ENCODE measurements at regions not wholly inside any gene's neighbourhood (a gene's known extent, or its start where the extent isn't known, plus 50 kb on each side); places are given as distances from the start of the nearest gene placed in this dataset.

DNA sequence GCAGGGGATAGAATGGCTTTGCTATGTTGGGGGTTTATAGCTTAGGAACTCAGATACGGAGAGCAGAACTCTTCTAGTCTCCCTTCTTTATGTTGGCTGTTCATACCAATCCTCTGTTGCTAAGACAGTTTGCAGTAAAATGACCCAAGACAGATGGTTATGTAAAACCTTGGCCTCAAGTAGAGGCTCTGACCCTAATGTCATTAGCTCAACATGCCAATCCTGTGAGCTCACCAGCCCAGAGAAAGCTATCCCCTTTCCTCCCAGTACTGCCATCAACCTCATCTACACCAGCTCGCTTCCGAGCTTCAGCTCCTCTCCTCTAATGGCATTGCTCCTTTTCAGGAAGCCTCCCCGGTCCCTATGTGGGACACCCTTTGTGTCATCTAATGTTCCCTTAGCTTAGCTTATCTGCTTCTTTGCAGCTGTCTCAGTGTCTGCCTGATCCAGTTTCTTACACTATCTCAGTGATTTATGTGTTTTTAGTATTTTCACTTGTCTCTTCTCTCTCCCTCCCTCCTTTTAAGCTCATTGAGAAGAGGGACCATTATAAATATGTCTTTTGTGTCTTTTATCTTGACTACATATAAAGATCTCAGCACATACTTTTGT lies 281.3 kb upstream of the CLINT1 start:
- no peak overlapping the region for H2AFZ ChIP-seq (ENCODE audit: low read length)
- no peaks in the 10 kb centered on the region for H3K4me1 ChIP-seq (ENCODE audit: low read length)
- no peak overlapping the region for H3K27ac ChIP-seq (ENCODE audit: low read length)
- TF ChIP-seq EZH2 (optimal IDR thresholded peaks at IDR 0.05; ENCODE audit: low read depth, low read length) (no peak), EZH2phosphoT487 (IDR thresholded peaks at IDR 0.05; ENCODE audit: low read length) (no peak)
- TF ChIP-seq, protein P1, sequence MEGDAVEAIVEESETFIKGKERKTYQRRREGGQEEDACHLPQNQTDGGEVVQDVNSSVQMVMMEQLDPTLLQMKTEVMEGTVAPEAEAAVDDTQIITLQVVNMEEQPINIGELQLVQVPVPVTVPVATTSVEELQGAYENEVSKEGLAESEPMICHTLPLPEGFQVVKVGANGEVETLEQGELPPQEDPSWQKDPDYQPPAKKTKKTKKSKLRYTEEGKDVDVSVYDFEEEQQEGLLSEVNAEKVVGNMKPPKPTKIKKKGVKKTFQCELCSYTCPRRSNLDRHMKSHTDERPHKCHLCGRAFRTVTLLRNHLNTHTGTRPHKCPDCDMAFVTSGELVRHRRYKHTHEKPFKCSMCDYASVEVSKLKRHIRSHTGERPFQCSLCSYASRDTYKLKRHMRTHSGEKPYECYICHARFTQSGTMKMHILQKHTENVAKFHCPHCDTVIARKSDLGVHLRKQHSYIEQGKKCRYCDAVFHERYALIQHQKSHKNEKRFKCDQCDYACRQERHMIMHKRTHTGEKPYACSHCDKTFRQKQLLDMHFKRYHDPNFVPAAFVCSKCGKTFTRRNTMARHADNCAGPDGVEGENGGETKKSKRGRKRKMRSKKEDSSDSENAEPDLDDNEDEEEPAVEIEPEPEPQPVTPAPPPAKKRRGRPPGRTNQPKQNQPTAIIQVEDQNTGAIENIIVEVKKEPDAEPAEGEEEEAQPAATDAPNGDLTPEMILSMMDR (IDR thresholded peaks at IDR 0.05; ENCODE audit: low read length), result no peak
- no peaks in the 10 kb centered on the region for H3K79me2 ChIP-seq (ENCODE audit: low read length)
- H3K36me3 ChIP-seq (replicated peaks; ENCODE audit: insufficient read depth, low read length), result no peaks in the 10 kb centered on the region
- no peak for DNase-seq
- no peak overlapping the region for H3K4me2 ChIP-seq (ENCODE audit: low read depth, low read length)
- H4K20me1 ChIP-seq (ENCODE audit: insufficient read depth, low read length), result no peaks in the 10 kb centered on the region
- H3F3A ChIP-seq (ENCODE audit: insufficient read depth, low read length), result no peaks in the 10 kb centered on the region
- H3K9ac ChIP-seq (ENCODE audit: low read length), result no peak overlapping the region
- H3K9me2 ChIP-seq (replicated peaks; ENCODE audit: insufficient read depth, low read length), result no peaks in the 10 kb centered on the region
- H3K9me3 ChIP-seq (replicated peaks; ENCODE audit: insufficient read depth, low read length), result no peaks in the 10 kb centered on the region
- H3K4me3 ChIP-seq (ENCODE audit: low read length), result no peak overlapping the region
- H3K27me3 ChIP-seq (replicated peaks; ENCODE audit: insufficient read depth, low read length), result no peaks in the 10 kb centered on the region

- no peaks in the 10 kb centered on the region for H3F3A ChIP-seq (ENCODE audit: insufficient read depth, low read length)
- H3K4me1 ChIP-seq (ENCODE audit: low read length), result no peaks in the 10 kb centered on the region
- no peak overlapping the region for H3K27ac ChIP-seq (ENCODE audit: low read length)
- H3K9ac ChIP-seq (ENCODE audit: low read length), result no peak overlapping the region
- H3K79me2 ChIP-seq (ENCODE audit: low read length), result no peaks in the 10 kb centered on the region
- DNase-seq, result no peak
- H3K4me3 ChIP-seq (ENCODE audit: low read length), result no peak overlapping the region
- H2AFZ ChIP-seq (ENCODE audit: low read length), result no peak overlapping the region
- TF ChIP-seq EZH2 (optimal IDR thresholded peaks at IDR 0.05; ENCODE audit: low read depth, low read length) (no peak), EZH2phosphoT487 (IDR thresholded peaks at IDR 0.05; ENCODE audit: low read length) (no peak)
- TF ChIP-seq, protein P1 (IDR thresholded peaks at IDR 0.05; ENCODE audit: low read length), result no peak
- no peaks in the 10 kb centered on the region for H4K20me1 ChIP-seq (ENCODE audit: insufficient read depth, low read length)
- H3K4me2 ChIP-seq (ENCODE audit: low read depth, low read length), result no peak overlapping the region
- H3K36me3 ChIP-seq (replicated peaks; ENCODE audit: insufficient read depth, low read length), result no peaks in the 10 kb centered on the region
- no peaks in the 10 kb centered on the region for H3K9me3 ChIP-seq (replicated peaks; ENCODE audit: insufficient read depth, low read length)
- no peaks in the 10 kb centered on the region for H3K9me2 ChIP-seq (replicated peaks; ENCODE audit: insufficient read depth, low read length)
- no peaks in the 10 kb centered on the region for H3K27me3 ChIP-seq (replicated peaks; ENCODE audit: insufficient read depth, low read length)
Measured at GRCh38 chr5:158139161-158139560, 280.2 kb upstream of the CLINT1 start.

GRCh38 chr5:158135682-158136179 lies 276.8 kb upstream of the CLINT1 start:
- no peak overlapping the region for H3K9ac ChIP-seq (ENCODE audit: low read length)
- no peak overlapping the region for H3K4me3 ChIP-seq (ENCODE audit: low read length)
- no peaks in the 10 kb centered on the region for H4K20me1 ChIP-seq (ENCODE audit: insufficient read depth, low read length)
- no peaks in the 10 kb centered on the region for H3K79me2 ChIP-seq (ENCODE audit: low read length)
- no peaks in the 10 kb centered on the region for H3K27me3 ChIP-seq (replicated peaks; ENCODE audit: insufficient read depth, low read length)
- no peak for DNase-seq
- no peaks in the 10 kb centered on the region for H3K9me3 ChIP-seq (replicated peaks; ENCODE audit: insufficient read depth, low read length)
- TF ChIP-seq EZH2phosphoT487 (IDR thresholded peaks at IDR 0.05; ENCODE audit: low read length) (no peak), EZH2 (optimal IDR thresholded peaks at IDR 0.05; ENCODE audit: low read depth, low read length) (no peak)
- TF ChIP-seq, protein P1 (IDR thresholded peaks at IDR 0.05; ENCODE audit: low read length), result no peak
- H3K4me1 ChIP-seq (ENCODE audit: low read length), result no peaks in the 10 kb centered on the region
- no peak overlapping the region for H3K4me2 ChIP-seq (ENCODE audit: low read depth, low read length)
- H3K36me3 ChIP-seq (replicated peaks; ENCODE audit: insufficient read depth, low read length), result no peaks in the 10 kb centered on the region
- H3K27ac ChIP-seq (ENCODE audit: low read length), result no peak overlapping the region
- H3F3A ChIP-seq (ENCODE audit: insufficient read depth, low read length), result no peaks in the 10 kb centered on the region
- H2AFZ ChIP-seq (ENCODE audit: low read length), result no peak overlapping the region
- H3K9me2 ChIP-seq (replicated peaks; ENCODE audit: insufficient read depth, low read length), result no peaks in the 10 kb centered on the region

Data from MM.1S (cell line).